Stimulated activated CD4-positive, alpha-beta T cell treated with anti-CD3 and anti-CD28 coated beads, Interleukin-1b, Interleukin-23, amount 100 ng/mL, for 24 hours (primary cell): ENCODE measurements at regions not wholly inside any gene's neighbourhood (a gene's known extent, or its start where the extent isn't known, plus 50 kb on each side); places are given as distances from the start of the nearest gene placed in this dataset.
"Not testable (repeated sequence)": the region's sequence is repeated elsewhere in the genome, so short reads cannot be mapped to it uniquely, and the experiment has no call there.

Experiments
- DNase-seq, 4 experiments: peaks; one replicate each; pipeline ENCODE4 v3.0.0-alpha.2; 2020; ENCODE audit warnings: low read depth in 4 of 4, low spot score in 1 of 4

- DNase-seq: peak in 2 of 4 experiments; percentile 23 to 50
Observed at GRCh38 chr9:109974143-109974917, 194.3 kb downstream of the PALM2AKAP2 start.

- DNase-seq: no peak
Observed at GRCh38 chr9:109974918-109975276, 194.9 kb downstream of the PALM2AKAP2 start.

- DNase-seq: no peak
Observed at GRCh38 chr9:109975574-109976295, 195.7 kb downstream of the PALM2AKAP2 start.

GRCh38 chr9:109976303-109976702 is 196.3 kb downstream of the PALM2AKAP2 start:
- DNase-seq: no peak

GRCh38 chr9:109977521-109977920 is 197.5 kb downstream of the PALM2AKAP2 start:
- DNase-seq: peak in 1 of 4 experiments; percentile 28

GRCh38 chr9:109981091-109981490 is 201.1 kb downstream of the PALM2AKAP2 start:
- no peak for DNase-seq

GRCh38 chr9:109986521-109986991 is 206.6 kb downstream of the PALM2AKAP2 start:
- no peak for DNase-seq

- DNase-seq: no peak
Observed at GRCh38 chr9:109989296-109989695, 209.3 kb downstream of the PALM2AKAP2 start.

- no peak for DNase-seq
Observed at GRCh38 chr9:109990541-109990940, 210.5 kb downstream of the PALM2AKAP2 start.

GRCh38 chr9:109992293-109992692 is 212.3 kb downstream of the PALM2AKAP2 start:
- no peak for DNase-seq

GRCh38 chr9:109993250-109993978 is 213.4 kb downstream of the PALM2AKAP2 start:
- DNase-seq: no peak

- no peak for DNase-seq
Observed at GRCh38 chr9:109994141-109994540, 213.8 kb downstream of the C9orf152 start.

GRCh38 chr9:109996936-109997580 is 210.9 kb downstream of the C9orf152 start:
- DNase-seq: no peak

- DNase-seq: no peak
Observed at GRCh38 chr9:109997682-109998081, 210.3 kb downstream of the C9orf152 start.

GRCh38 chr9:110005521-110005920 is 202.4 kb downstream of the C9orf152 start:
- not testable (repeated sequence) for DNase-seq

- DNase-seq: no peak
Observed at GRCh38 chr9:110006657-110007056, 201.3 kb downstream of the C9orf152 start.

GRCh38 chr9:110007477-110008270 is 200.3 kb downstream of the C9orf152 start:
- DNase-seq: no peak

GRCh38 chr9:110008663-110009062 is 199.3 kb downstream of the C9orf152 start:
- no peak for DNase-seq

- no peak for DNase-seq
Observed at GRCh38 chr9:110011628-110012320, 196.2 kb downstream of the C9orf152 start.

GRCh38 chr9:110013064-110013463 is 194.9 kb downstream of the C9orf152 start:
- no peak for DNase-seq
